Effector memory CD4-positive, alpha-beta T cell (primary cell): ENCODE measurements at regions not wholly inside any gene's neighbourhood (a gene's known extent, or its start where the extent isn't known, plus 50 kb on each side); places are given as distances from the start of the nearest gene placed in this dataset.

Experiments used
- DNase-seq, 3 donors: peaks; one replicate each; pipeline ENCODE4 v3.0.0-alpha.2; 2020
- H3K27ac ChIP-seq: 2 replicates; pipeline ENCODE4 v1.7.0; 2013; ENCODE audit warnings: mild to moderate bottlenecking, low read length, moderate library complexity; ENCODE audit not compliant: insufficient read depth, poor library complexity, severe bottlenecking
- H3K27me3 ChIP-seq: replicated peaks from 2 replicates; pipeline ENCODE4 v1.7.0; 2013; ENCODE audit warnings: mild to moderate bottlenecking, low read length; ENCODE audit not compliant: insufficient read depth, control insufficient read depth, poor library complexity, severe bottlenecking
- H3K36me3 ChIP-seq: 2 replicates; pipeline ENCODE4 v1.7.0; 2013; ENCODE audit warnings: mild to moderate bottlenecking, low read length, moderate library complexity; ENCODE audit not compliant: control insufficient read depth, insufficient read depth
- H3K4me1 ChIP-seq: 2 replicates; pipeline ENCODE4 v1.7.0; 2013; ENCODE audit warnings: low read length, mild to moderate bottlenecking; ENCODE audit not compliant: control insufficient read depth, insufficient read depth, poor library complexity, severe bottlenecking
- H3K4me3 ChIP-seq: 2 replicates; pipeline ENCODE4 v1.7.0; 2013; ENCODE audit warnings: low read length, low read depth, mild to moderate bottlenecking; ENCODE audit not compliant: insufficient read depth, poor library complexity, severe bottlenecking
- H3K9me3 ChIP-seq: 2 replicates; pipeline ENCODE4 v1.7.0; 2013; ENCODE audit warnings: mild to moderate bottlenecking, low read length, moderate library complexity; ENCODE audit not compliant: control insufficient read depth

DNA sequence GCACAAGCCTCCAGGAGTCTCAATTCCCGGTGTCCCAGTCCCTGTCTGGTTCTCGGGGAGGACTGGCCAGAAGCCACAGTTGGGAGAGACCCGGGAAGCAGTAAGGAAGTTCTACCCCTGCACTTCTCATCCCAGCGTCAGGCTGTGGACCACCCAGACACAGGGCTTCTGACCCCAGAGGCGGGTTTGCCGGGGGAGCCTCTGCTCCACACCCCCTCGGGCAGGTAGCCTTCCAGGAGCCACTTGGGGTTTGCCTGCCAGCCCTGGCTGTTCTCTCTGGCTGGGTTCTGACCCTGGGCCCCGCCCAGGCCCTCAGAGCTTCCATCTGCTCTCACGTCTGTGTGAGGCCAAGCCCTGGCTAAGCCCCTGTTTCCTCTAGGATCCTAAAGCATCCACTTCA lies 94.4 kb upstream of the GPC1 start:
- Histone ChIP-seq H3K4me3 (no peak overlapping the region), H3K9me3 (no peaks in the 10 kb centered on the region), H3K27ac (no peak overlapping the region), H3K36me3 (no peaks in the 10 kb centered on the region), H3K27me3 (no peaks in the 10 kb centered on the region), H3K4me1 (no peaks in the 10 kb centered on the region)
- no peak for DNase-seq

DNA sequence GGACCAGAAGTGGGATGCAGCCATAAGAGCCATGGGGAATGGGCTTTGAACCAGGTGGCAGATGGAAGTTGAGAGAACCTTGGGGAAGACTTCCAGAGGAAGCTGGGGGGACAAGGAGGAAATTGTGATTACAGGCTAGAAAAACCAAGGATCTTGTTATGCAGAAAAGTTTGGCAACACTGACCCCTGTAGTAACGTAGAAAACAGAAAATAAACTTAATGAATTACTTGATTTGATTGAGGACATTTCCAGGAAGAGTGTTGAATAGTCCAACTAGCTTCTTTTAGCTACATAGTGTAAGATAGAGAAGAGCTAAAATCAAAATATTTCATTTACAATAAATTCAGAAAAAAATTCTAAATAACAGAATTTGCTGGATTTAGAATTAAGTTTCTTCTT lies 91.9 kb upstream of the GPC1 start:
- no peaks in the 10 kb centered on the region for H3K4me1 ChIP-seq
- H3K9me3 ChIP-seq: no peaks in the 10 kb centered on the region
- no peak overlapping the region for H3K4me3 ChIP-seq
- H3K27me3 ChIP-seq: no peaks in the 10 kb centered on the region
- DNase-seq: no peak
- H3K36me3 ChIP-seq: no peaks in the 10 kb centered on the region
- no peak overlapping the region for H3K27ac ChIP-seq

- H3K4me3 ChIP-seq: no peak overlapping the region
- no peaks in the 10 kb centered on the region for H3K36me3 ChIP-seq
- no peak overlapping the region for H3K27ac ChIP-seq
- H3K9me3 ChIP-seq: no peaks in the 10 kb centered on the region
- no peaks in the 10 kb centered on the region for H3K27me3 ChIP-seq
- H3K4me1 ChIP-seq: no peaks in the 10 kb centered on the region
- no peak for DNase-seq
These were observed 90.6 kb upstream of the GPC1 start for GRCh38 chr2:240344904-240345303.

DNA sequence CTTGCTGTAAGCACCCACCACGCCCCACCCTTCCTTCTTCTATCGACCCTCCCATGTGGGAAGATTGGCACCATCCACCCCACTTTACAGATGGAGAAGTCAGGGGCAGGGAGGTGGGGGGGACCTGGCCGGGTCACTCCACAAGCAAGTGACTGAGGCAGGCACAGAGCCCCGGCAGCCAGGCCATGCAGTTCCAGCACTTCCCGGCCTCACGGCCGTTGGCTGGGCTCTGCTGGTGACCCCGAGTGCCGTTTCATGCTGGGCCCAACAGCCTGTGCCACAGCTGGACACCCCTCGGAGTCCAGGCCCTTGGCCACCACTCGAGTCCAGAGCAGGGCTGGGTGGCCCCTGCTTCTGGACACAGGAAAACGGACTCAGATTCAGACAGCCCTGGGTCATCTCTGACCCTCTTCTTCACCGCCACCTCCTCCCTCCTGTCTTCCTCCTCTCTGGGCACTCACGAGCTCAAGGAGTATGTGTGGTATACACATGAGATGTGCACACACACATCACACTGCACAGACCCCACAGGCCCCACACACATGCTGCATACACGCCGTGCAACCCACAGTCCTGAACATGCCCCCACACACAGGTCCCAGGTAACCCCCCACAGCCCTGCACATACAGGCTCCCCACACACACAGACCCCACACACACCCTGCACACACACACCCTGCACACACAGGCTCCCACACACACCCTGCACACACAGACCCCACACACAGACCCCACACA lies 89.3 kb upstream of the GPC1 start:
- Histone ChIP-seq H3K4me3 (no peak overlapping the region), H3K4me1 (no peaks in the 10 kb centered on the region), H3K9me3 (no peaks in the 10 kb centered on the region), H3K27ac (no peak overlapping the region), H3K36me3 (no peaks in the 10 kb centered on the region), H3K27me3 (no peaks in the 10 kb centered on the region)
- DNase-seq: no peak

GRCh38 chr2:240346753-240347372 lies 88.6 kb upstream of the GPC1 start:
- Histone ChIP-seq H3K36me3 (no peaks in the 10 kb centered on the region), H3K9me3 (no peaks in the 10 kb centered on the region), H3K27me3 (no peaks in the 10 kb centered on the region), H3K4me3 (no peak overlapping the region), H3K4me1 (no peaks in the 10 kb centered on the region), H3K27ac (no peak overlapping the region)
- no peak for DNase-seq

DNA sequence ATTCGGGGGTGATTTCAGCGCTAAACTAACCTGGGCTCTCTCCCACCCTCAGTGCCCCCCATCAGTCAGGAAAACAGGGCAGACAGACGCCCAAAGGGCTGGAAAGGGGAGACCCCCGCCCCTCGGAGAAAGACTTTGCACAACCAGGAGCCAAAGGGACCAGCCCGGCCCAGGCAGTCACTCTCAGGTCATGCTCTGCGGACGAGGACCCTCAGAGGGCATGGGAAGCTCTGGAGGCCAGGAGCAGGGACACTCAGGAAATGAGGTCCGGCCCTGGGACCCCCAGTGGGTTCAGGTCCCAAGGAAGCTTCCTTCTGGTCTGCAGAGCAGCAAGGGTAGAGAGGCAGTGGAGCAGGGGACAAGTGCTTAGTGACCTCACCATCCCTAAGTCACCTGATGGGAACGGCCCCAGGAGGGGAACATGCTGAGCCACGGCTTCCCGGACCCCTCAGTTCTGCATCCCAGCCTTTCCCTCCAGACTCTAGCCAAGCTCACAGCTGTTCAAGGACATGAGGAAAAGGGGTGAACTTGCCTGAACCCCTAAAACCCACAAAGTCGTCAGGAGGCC lies 88.0 kb upstream of the GPC1 start:
- H3K27me3 ChIP-seq: no peaks in the 10 kb centered on the region
- no peaks in the 10 kb centered on the region for H3K9me3 ChIP-seq
- DNase-seq: no peak

DNA sequence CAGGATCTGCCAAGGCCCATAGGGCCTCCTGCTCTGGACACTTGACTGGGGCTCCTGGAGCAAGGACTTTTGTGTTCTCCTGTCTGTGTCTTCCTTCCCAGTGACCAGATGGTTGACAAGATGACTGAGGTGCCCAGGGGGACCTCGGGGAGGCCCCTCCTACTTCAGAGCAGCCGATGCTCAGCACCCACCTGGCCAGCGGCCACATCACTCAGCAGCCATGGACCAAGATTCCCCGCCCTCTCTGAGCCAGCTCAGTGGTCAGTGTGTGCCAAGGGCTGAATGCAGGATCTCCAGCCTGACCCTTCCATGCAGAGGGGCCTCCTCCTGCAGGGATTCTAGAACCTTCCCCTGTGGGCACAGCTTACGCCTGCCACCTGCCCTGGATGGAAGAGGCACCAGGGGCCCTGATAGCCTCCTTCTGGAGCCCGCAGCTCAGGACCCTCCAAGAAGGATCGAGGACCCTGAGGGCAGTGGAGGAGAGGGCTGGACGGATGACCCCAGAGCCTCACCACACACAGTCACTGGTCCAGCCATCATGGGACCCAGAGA lies 87.4 kb upstream of the GPC1 start:
- H3K9me3 ChIP-seq: no peaks in the 10 kb centered on the region
- no peaks in the 10 kb centered on the region for H3K4me1 ChIP-seq
- H3K27me3 ChIP-seq: no peaks in the 10 kb centered on the region
- no peak for DNase-seq
- no peaks in the 10 kb centered on the region for H3K36me3 ChIP-seq
- H3K27ac ChIP-seq: no peak overlapping the region
- H3K4me3 ChIP-seq: no peak overlapping the region

More for the DNA sequence above, 88.0 kb upstream of the GPC1 start:
- Histone ChIP-seq H3K4me3 (no peak overlapping the region), H3K4me1 (no peaks in the 10 kb centered on the region), H3K36me3 (no peaks in the 10 kb centered on the region), H3K27ac (no peak overlapping the region)

GRCh38 chr2:240348522-240348921 lies 86.9 kb upstream of the GPC1 start:
- DNase-seq: no peak
- Histone ChIP-seq H3K27me3 (no peaks in the 10 kb centered on the region), H3K4me3 (no peak overlapping the region), H3K9me3 (no peaks in the 10 kb centered on the region), H3K27ac (no peak overlapping the region), H3K36me3 (no peaks in the 10 kb centered on the region), H3K4me1 (no peaks in the 10 kb centered on the region)

- no peaks in the 10 kb centered on the region for H3K36me3 ChIP-seq
- no peaks in the 10 kb centered on the region for H3K27me3 ChIP-seq
- H3K9me3 ChIP-seq: no peaks in the 10 kb centered on the region
- no peak overlapping the region for H3K27ac ChIP-seq
- DNase-seq: no peak
- no peak overlapping the region for H3K4me3 ChIP-seq
- H3K4me1 ChIP-seq: no peaks in the 10 kb centered on the region
These were observed 86.1 kb upstream of the GPC1 start for GRCh38 chr2:240349133-240350005.
